HFF-Myc (cell line): ENCODE measurements at regions not wholly inside any gene's neighbourhood (a gene's known extent, or its start where the extent isn't known, plus 50 kb on each side); places are given as distances from the start of the nearest gene placed in this dataset.

ENCODE experiments used
- DNase-seq: peaks from one replicate; pipeline ENCODE4 v3.0.0-alpha.2; 2011; ENCODE audit warnings: low read depth; ENCODE audit errors: extremely low read depth
- H3K4me3 ChIP-seq: replicated peaks from 2 replicates; pipeline ENCODE4 v1.5.1; 2011; ENCODE audit warnings: low read depth, mild to moderate bottlenecking, control low read depth, low read length
- CTCF ChIP-seq: IDR thresholded peaks from 2 replicates; pipeline ENCODE4 v1.5.1; 2012; ENCODE audit warnings: mild to moderate bottlenecking, low read depth, low read length, control low read depth; ENCODE audit errors: missing control alignments

GRCh38 chr16:7200320-7200719, 132.3 kb upstream of the RBFOX1 start:
- no peak for DNase-seq
- H3K4me3 ChIP-seq, result no peak overlapping the region
- no peak for TF ChIP-seq CTCF

- H3K4me3 ChIP-seq, result no peak overlapping the region
- DNase-seq, result no peak
- no peak for TF ChIP-seq CTCF
Observed at GRCh38 chr16:7185689-7186088, 147.0 kb upstream of the RBFOX1 start.

- TF ChIP-seq CTCF, result no peak
- no peak for DNase-seq
- no peak overlapping the region for H3K4me3 ChIP-seq
Observed at GRCh38 chr16:7185165-7185564, 147.5 kb upstream of the RBFOX1 start.

- TF ChIP-seq CTCF, result no peak
- H3K4me3 ChIP-seq, result no peak overlapping the region
- DNase-seq, result no peak
Observed at GRCh38 chr16:7183768-7184167, 148.9 kb upstream of the RBFOX1 start.

GRCh38 chr16:7182510-7183109, 150.0 kb upstream of the RBFOX1 start:
- DNase-seq, result no peak
- no peak for TF ChIP-seq CTCF
- H3K4me3 ChIP-seq, result no peak overlapping the region

- DNase-seq, result no peak
- no peak for TF ChIP-seq CTCF
- no peak overlapping the region for H3K4me3 ChIP-seq
Observed at GRCh38 chr16:7177875-7178274, 154.8 kb upstream of the RBFOX1 start.

- H3K4me3 ChIP-seq, result no peak overlapping the region
- TF ChIP-seq CTCF, result no peak
- no peak for DNase-seq
Observed at GRCh38 chr16:7171151-7171550, 161.5 kb upstream of the RBFOX1 start.
